Fibroblast of lung (primary cell): ENCODE measurements at regions not wholly inside any gene's neighbourhood (a gene's known extent, or its start where the extent isn't known, plus 50 kb on each side); places are given as distances from the start of the nearest gene placed in this dataset.

Experiments used
- CTCF ChIP-seq, 2 donors: IDR thresholded peaks in 1 of 2; conservative IDR thresholded peaks in 1 of 2; 1 replicate in 1 of 2; 2 replicates in 1 of 2; pipeline ENCODE4 v1.5.1; 2011 to 2012; ENCODE audit warnings: low read length in 2 of 2, control low read depth in 1 of 2, inconsistent platforms in 1 of 2, low read depth in 1 of 2, mild to moderate bottlenecking in 1 of 2
- EZH2 ChIP-seq: IDR thresholded peaks from 2 replicates; pipeline ENCODE4 v1.5.1; 2012; ENCODE audit warnings: low read length, control low read depth, mild to moderate bottlenecking; ENCODE audit errors: missing control alignments

DNA sequence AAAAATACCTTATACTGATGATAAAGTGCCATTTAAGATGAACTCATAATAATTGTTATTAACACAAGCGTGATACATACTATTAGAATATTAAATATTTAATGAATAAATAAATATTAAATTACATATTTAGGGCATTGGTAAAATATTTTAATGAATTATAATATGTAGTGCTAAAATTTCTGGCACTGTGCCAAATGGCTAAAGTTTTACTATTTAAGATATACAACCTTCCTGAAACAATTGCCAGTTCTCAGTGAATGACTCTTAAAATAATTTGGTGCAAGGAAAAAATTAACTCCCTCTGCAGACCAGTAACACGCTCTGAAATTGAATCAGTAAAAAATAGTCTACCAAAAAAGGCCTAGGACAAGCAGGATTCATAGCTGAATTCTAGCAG lies 428.9 kb upstream of the ATXN7L3B start:
- TF ChIP-seq CTCF (conservative IDR thresholded peaks at IDR 0.05 in 1 of 2, IDR thresholded peaks at IDR 0.05 in 1 of 2; ENCODE audit: low read depth in 1 of 2, low read length in 2 of 2): no peak
- no peak for TF ChIP-seq EZH2
